Astrocyte (in vitro differentiated cells and primary cell): ENCODE measurements at regions not wholly inside any gene's neighbourhood (a gene's known extent, or its start where the extent isn't known, plus 50 kb on each side); places are given as distances from the start of the nearest gene placed in this dataset.

Source experiments
- DNase-seq: peaks from one replicate; pipeline ENCODE4 v3.0.0-alpha.2; 2010; ENCODE audit warnings: low read depth
- FAIRE-seq: peaks from 2 replicates; lab custom pipeline; 2011; peaks lifted over from hg19 to GRCh38; lab: Jason Lieb, UNC
- H2AFZ ChIP-seq: 2 replicates; pipeline ENCODE4 v1.6.0; 2012; ENCODE audit warnings: low read depth, low read length, inconsistent platforms
- H3K27ac ChIP-seq: 2 replicates; pipeline ENCODE4 v1.5.1; 2011; ENCODE audit warnings: low read depth, low read length, inconsistent platforms
- H3K27me3 ChIP-seq: 2 replicates; pipeline ENCODE4 v1.6.0; 2011; ENCODE audit warnings: low read length, inconsistent platforms; ENCODE audit not compliant: insufficient read depth
- H3K36me3 ChIP-seq: 2 replicates; pipeline ENCODE4 v1.5.1; 2011; ENCODE audit warnings: low read length, inconsistent platforms; ENCODE audit not compliant: insufficient read depth
- H3K4me1 ChIP-seq: 2 replicates; pipeline ENCODE4 v1.5.1; 2011; ENCODE audit warnings: low read length, inconsistent platforms; ENCODE audit not compliant: insufficient read depth
- H3K4me2 ChIP-seq: 2 replicates; pipeline ENCODE4 v1.6.0; 2012; ENCODE audit warnings: low read length, inconsistent platforms
- H3K4me3 ChIP-seq: 2 replicates; pipeline ENCODE4 v1.5.1; 2011; ENCODE audit warnings: low read depth, mild to moderate bottlenecking, low read length, inconsistent platforms; ENCODE audit not compliant: insufficient read depth
- H3K79me2 ChIP-seq: 2 replicates; pipeline ENCODE4 v1.6.0; 2012; ENCODE audit warnings: mild to moderate bottlenecking, low read length, inconsistent platforms; ENCODE audit not compliant: insufficient read depth
- H3K9ac ChIP-seq: 2 replicates; pipeline ENCODE4 v1.6.0; 2012; ENCODE audit warnings: mild to moderate bottlenecking, low read length, inconsistent platforms
- H3K9me3 ChIP-seq: 2 replicates; pipeline ENCODE4 v1.5.1; 2012; ENCODE audit warnings: low read depth, mild to moderate bottlenecking, low read length, inconsistent platforms; ENCODE audit not compliant: insufficient read depth
- H4K20me1 ChIP-seq: 2 replicates; pipeline ENCODE4 v1.6.0; 2012; ENCODE audit warnings: low read length, inconsistent platforms; ENCODE audit not compliant: insufficient read depth
- H3K27ac Mint-ChIP-seq: one replicate; pipeline ENCODE4 v1.8.0; 2021; ENCODE audit warnings: mild to moderate bottlenecking, mixed read lengths; ENCODE audit not compliant: unreplicated experiment
- H3K27me3 Mint-ChIP-seq: one replicate; pipeline ENCODE4 v1.8.0; 2021; ENCODE audit warnings: low read depth, mixed read lengths; ENCODE audit not compliant: unreplicated experiment
- H3K36me3 Mint-ChIP-seq: one replicate; pipeline ENCODE4 v1.8.0; 2021; ENCODE audit warnings: low read depth, mixed read lengths; ENCODE audit not compliant: unreplicated experiment
- H3K4me1 Mint-ChIP-seq: one replicate; pipeline ENCODE4 v1.8.0; 2021; ENCODE audit warnings: low read depth, mixed read lengths; ENCODE audit not compliant: unreplicated experiment
- H3K4me3 Mint-ChIP-seq: one replicate; pipeline ENCODE4 v1.8.0; 2021; ENCODE audit warnings: mild to moderate bottlenecking, moderate library complexity, mixed read lengths; ENCODE audit not compliant: unreplicated experiment
- H3K9me3 Mint-ChIP-seq: one replicate; pipeline ENCODE4 v1.8.0; 2021; ENCODE audit warnings: mild to moderate bottlenecking, mixed read lengths; ENCODE audit not compliant: unreplicated experiment
- CTCF ChIP-seq: IDR thresholded peaks from 2 replicates; pipeline ENCODE4 v1.5.1; 2011; ENCODE audit warnings: low read depth, mild to moderate bottlenecking, inconsistent platforms, low read length, moderate library complexity; ENCODE audit not compliant: insufficient read depth
- EZH2 ChIP-seq: IDR thresholded peaks from 2 replicates; pipeline ENCODE4 v1.6.1; 2012; ENCODE audit warnings: mild to moderate bottlenecking, low read length, inconsistent platforms; ENCODE audit not compliant: insufficient read depth

DNA sequence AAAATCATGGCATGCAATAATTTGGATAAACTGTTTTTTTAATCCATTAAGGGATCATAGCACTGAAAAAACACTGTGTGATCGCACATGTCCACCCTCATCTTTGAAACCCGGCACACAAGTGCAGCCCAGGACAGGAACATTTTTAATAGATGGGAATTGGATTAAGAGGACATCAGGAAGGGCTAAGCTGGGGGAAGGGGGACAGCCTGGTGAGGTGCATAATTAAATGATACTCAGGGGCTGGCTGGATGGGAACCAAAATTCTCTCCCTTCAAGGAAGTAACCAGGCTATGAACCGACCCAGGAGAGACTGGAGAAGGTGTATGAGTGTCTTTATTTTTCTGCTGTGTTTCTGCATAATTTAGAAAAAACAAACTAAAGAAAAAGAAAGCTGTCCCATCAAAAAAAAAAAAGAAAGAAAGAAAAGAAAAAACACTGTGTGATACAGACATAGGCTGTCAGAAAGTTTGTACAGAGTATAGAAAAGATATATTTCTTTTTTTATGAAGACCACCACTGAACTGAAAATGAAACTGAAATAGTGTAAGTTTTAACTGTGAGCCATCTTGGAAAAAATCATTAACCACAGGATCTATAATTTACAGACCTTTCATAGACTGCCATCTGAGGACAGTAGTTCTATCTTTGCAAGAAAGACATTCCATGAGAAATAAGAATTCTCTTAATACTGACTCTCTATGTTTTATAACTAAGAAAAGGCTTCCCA lies 75.1 kb upstream of the SLC38A4 start:
- no peak overlapping the region for H3K27ac Mint-ChIP-seq
- peaks cover 13% of the 10 kb centered on the region for H3K4me1 Mint-ChIP-seq
- DNase-seq = no peak
- no peak for TF ChIP-seq EZH2
- no peak for TF ChIP-seq CTCF
- Histone ChIP-seq H2AFZ (no peak overlapping the region), H3K4me1 (peaks cover 6% of the 10 kb centered on the region), H3K9me3 (no peaks in the 10 kb centered on the region), H3K4me2 (no peak overlapping the region), H3K27ac (no peak overlapping the region), H3K36me3 (no peaks in the 10 kb centered on the region), H3K4me3 (no peak overlapping the region), H4K20me1 (no peaks in the 10 kb centered on the region), H3K27me3 (no peaks in the 10 kb centered on the region), H3K9ac (no peak overlapping the region), H3K79me2 (no peaks in the 10 kb centered on the region)
- no peaks in the 10 kb centered on the region for H3K9me3 Mint-ChIP-seq
- no peak for FAIRE-seq
- H3K36me3 Mint-ChIP-seq = no peaks in the 10 kb centered on the region
- H3K27me3 Mint-ChIP-seq = no peaks in the 10 kb centered on the region
- no peak overlapping the region for H3K4me3 Mint-ChIP-seq

DNA sequence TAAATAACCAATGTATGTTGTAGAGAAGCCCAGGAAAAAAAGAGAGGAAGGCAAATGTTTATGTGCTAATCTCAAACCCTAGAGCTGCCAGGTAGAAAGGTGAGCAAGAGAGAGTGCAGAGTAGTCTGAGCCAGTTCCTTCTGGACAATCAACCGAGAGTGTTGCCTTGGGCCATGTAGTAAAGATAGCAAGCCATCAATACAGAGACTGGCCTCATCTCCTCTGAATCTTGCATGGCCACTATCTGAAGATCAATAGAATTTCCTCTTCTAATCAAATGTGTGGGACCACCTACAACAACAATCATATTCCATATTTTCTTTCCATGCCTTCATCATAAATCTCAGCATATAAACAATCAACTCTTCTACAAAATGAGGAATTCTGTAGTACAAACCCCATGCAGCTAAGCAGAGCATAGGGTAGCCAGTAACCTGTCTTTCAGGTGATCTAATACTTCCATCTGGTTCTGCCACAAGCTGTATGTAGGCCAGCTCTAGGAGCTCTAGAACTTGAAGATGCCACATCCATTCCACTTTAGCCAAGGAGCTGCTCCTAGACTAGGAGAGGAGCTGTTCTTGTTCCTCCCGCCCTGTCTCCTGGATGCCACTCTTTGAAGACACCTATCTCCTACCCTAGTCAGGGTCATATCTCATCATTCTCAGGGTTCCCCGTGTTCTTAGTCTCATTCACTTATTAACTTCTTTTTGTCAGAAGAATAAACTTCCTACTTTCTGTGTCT lies 75.8 kb upstream of the SLC38A4 start:
- Histone ChIP-seq H3K27ac (no peak overlapping the region), H3K9ac (no peak overlapping the region), H3K9me3 (no peaks in the 10 kb centered on the region), H2AFZ (no peak overlapping the region), H3K4me1 (peaks cover 6% of the 10 kb centered on the region), H3K4me3 (no peak overlapping the region), H3K4me2 (no peak overlapping the region), H3K27me3 (no peaks in the 10 kb centered on the region), H3K79me2 (no peaks in the 10 kb centered on the region), H3K36me3 (no peaks in the 10 kb centered on the region), H4K20me1 (no peaks in the 10 kb centered on the region)
- Mint-ChIP-seq H3K4me3 (no peak overlapping the region), H3K27ac (no peak overlapping the region), H3K36me3 (no peaks in the 10 kb centered on the region), H3K27me3 (no peaks in the 10 kb centered on the region), H3K4me1 (peaks cover 13% of the 10 kb centered on the region), H3K9me3 (no peaks in the 10 kb centered on the region)
- FAIRE-seq = no peak
- DNase-seq = no peak
- no peak for TF ChIP-seq EZH2
- no peak for TF ChIP-seq CTCF

- FAIRE-seq = no peak
- no peaks in the 10 kb centered on the region for H3K27me3 Mint-ChIP-seq
- H3K4me3 Mint-ChIP-seq = no peak overlapping the region
- no peaks in the 10 kb centered on the region for H3K79me2 ChIP-seq
- peaks cover 13% of the 10 kb centered on the region for H3K4me1 Mint-ChIP-seq
- H3K27ac ChIP-seq = no peak overlapping the region
- no peaks in the 10 kb centered on the region for H3K36me3 ChIP-seq
- H3K4me1 ChIP-seq = peaks cover 6% of the 10 kb centered on the region
- H3K9ac ChIP-seq = no peak overlapping the region
- no peak overlapping the region for H3K27ac Mint-ChIP-seq
- H3K9me3 Mint-ChIP-seq = no peaks in the 10 kb centered on the region
- no peaks in the 10 kb centered on the region for H3K27me3 ChIP-seq
- no peaks in the 10 kb centered on the region for H3K9me3 ChIP-seq
- H3K4me2 ChIP-seq = no peak overlapping the region
- H3K4me3 ChIP-seq = no peak overlapping the region
- H2AFZ ChIP-seq = no peak overlapping the region
- no peaks in the 10 kb centered on the region for H3K36me3 Mint-ChIP-seq
- no peak for DNase-seq
- no peak for TF ChIP-seq EZH2
- no peak for TF ChIP-seq CTCF
- no peaks in the 10 kb centered on the region for H4K20me1 ChIP-seq
Observed at GRCh38 chr12:46903058-46903457, 77.3 kb upstream of the SLC38A4 start.
